SK-N-SH (cell line): ENCODE measurements at regions not wholly inside any gene's neighbourhood (a gene's known extent, or its start where the extent isn't known, plus 50 kb on each side); places are given as distances from the start of the nearest gene placed in this dataset.
A peak's percentile ranks its signal among the peaks of the same experiment; 100 is the strongest.

ENCODE experiments used
- CTCF ChIA-PET: fragments of 300-600, 350-600 bp; formaldehyde crosslinking; extraction: SDS; loops from one replicate; lab custom pipeline; 2021; lab: Yijun Ruan, JAX
- POLR2A ChIA-PET: fragments of 350-600 bp; sonication (Branson Sonifier 250); formaldehyde crosslinking; extraction: SDS; loops from one replicate; lab custom pipeline; 2020; ENCODE audit warnings: antibody characterized with exemption, inconsistent platforms; lab: Yijun Ruan, JAX
- DNase-seq: peaks from one replicate; pipeline ENCODE4 v3.0.0; 2012
- H2AFZ ChIP-seq: fragments of 200-600 bp; sonication (generic); 2 replicates; pipeline ENCODE4 v1.8.1; 2016; ENCODE audit warnings: antibody characterized with exemption, mild to moderate bottlenecking, low read depth
- H3F3A ChIP-seq: fragments of 200-600 bp; sonication (generic); replicated peaks from 2 replicates; pipeline ENCODE3; 2016; ENCODE audit warnings: antibody characterized with exemption, mild to moderate bottlenecking; ENCODE audit not compliant: insufficient read depth
- H3K27ac ChIP-seq, 2 experiments: fragments of 200-500 bp in 1 of 2; fragments of 200-600 bp in 1 of 2; sonication (Bioruptor generic) in 1 of 2; sonication (generic), shearing (Covaris generic) in 1 of 2; 2 replicates each; pipeline versions ENCODE4 v1.5.1 to v1.6.1; 2014 to 2016; ENCODE audit warnings: low read depth in 2 of 2, inconsistent platforms in 1 of 2, low read length in 1 of 2, mild to moderate bottlenecking in 1 of 2, mixed read lengths in 1 of 2
- H3K27me3 ChIP-seq: fragments of 200-600 bp; sonication (generic), shearing (Covaris generic); 2 replicates; pipeline ENCODE4 v1.6.1; 2016; ENCODE audit warnings: mixed run types; ENCODE audit not compliant: insufficient read depth
- H3K36me3 ChIP-seq, 2 experiments: fragments of 200-500 bp in 1 of 2; fragments of 200-600 bp in 1 of 2; sonication (Bioruptor generic) in 1 of 2; sonication (generic) in 1 of 2; replicated peaks in 1 of 2; 2 replicates each; pipeline versions ENCODE3 to v1.5.1; 2014 to 2016; ENCODE audit warnings: low read length in 1 of 2, mild to moderate bottlenecking in 1 of 2; ENCODE audit not compliant: insufficient read depth in 2 of 2, control insufficient read depth in 1 of 2
- H3K4me1 ChIP-seq, 2 experiments: fragments of 200-500 bp in 1 of 2; fragments of 200-600 bp in 1 of 2; sonication (Bioruptor generic) in 1 of 2; sonication (generic), shearing (Covaris generic) in 1 of 2; 2 replicates each; pipeline versions ENCODE4 v1.5.1 to v1.6.1; 2014 to 2016; ENCODE audit warnings: low read depth in 1 of 2, low read length in 1 of 2, mixed run types in 1 of 2; ENCODE audit not compliant: insufficient read depth in 2 of 2, control insufficient read depth in 1 of 2
- H3K4me2 ChIP-seq: fragments of 200-600 bp; sonication (generic), shearing (Covaris generic); 2 replicates; pipeline ENCODE4 v1.6.1; 2017; ENCODE audit warnings: mixed run types
- H3K4me3 ChIP-seq, 2 experiments: fragments of 200-500 bp in 1 of 2; fragments of 200-600 bp in 1 of 2; sonication (Bioruptor generic) in 1 of 2; sonication (generic), shearing (Covaris generic) in 1 of 2; 2 replicates each; pipeline versions ENCODE4 v1.5.1 to v1.8.1; 2014 to 2016; ENCODE audit warnings: low read depth in 2 of 2, inconsistent platforms in 1 of 2, low read length in 1 of 2, mild to moderate bottlenecking in 1 of 2, mixed read lengths in 1 of 2, moderate library complexity in 1 of 2
- H3K79me2 ChIP-seq: fragments of 200-600 bp; sonication (generic); 2 replicates; pipeline ENCODE4 v1.8.1; 2017; ENCODE audit warnings: mild to moderate bottlenecking; ENCODE audit not compliant: insufficient read depth
- H3K9ac ChIP-seq: fragments of 200-600 bp; sonication (generic); 2 replicates; pipeline ENCODE4 v1.6.1; 2017; ENCODE audit warnings: mixed run types
- H3K9me2 ChIP-seq: fragments of 200-600 bp; sonication (generic); 2 replicates; pipeline ENCODE4 v1.6.1; 2017; ENCODE audit warnings: mixed run types
- H3K9me3 ChIP-seq: fragments of 200-600 bp; sonication (generic); 2 replicates; pipeline ENCODE4 v1.6.1; 2017; ENCODE audit warnings: mixed run types, mild to moderate bottlenecking, moderate library complexity
- H4K20me1 ChIP-seq: fragments of 200-600 bp; sonication (generic); 2 replicates; pipeline ENCODE4 v1.6.1; 2017; ENCODE audit warnings: mild to moderate bottlenecking, mixed run types; ENCODE audit not compliant: insufficient read depth
- CHD2 ChIP-seq: fragments of 150-350 bp; IDR thresholded peaks from 2 replicates; pipeline ENCODE4 v1.6.1; 2018; ENCODE audit warnings: low read length; ENCODE audit not compliant: partially characterized antibody
- EP300 ChIP-seq, 2 experiments: IDR thresholded peaks; 2 replicates each; pipeline versions ENCODE4 v1.4.0 to v1.6.1; 2012; ENCODE audit warnings: borderline replicate concordance in 1 of 2, low read depth in 1 of 2, low read length in 1 of 2
- EZH2phosphoT487 ChIP-seq: fragments of 200-600 bp; sonication (generic); IDR thresholded peaks from 2 replicates; pipeline ENCODE4 v1.6.1; 2017; ENCODE audit warnings: low read depth, mixed run types, mild to moderate bottlenecking, antibody characterized with exemption, moderate library complexity, borderline replicate concordance
- FOXJ3 ChIP-seq: sonication (generic); formaldehyde crosslinking; IDR thresholded peaks from 2 replicates; pipeline ENCODE4 v1.5.1; 2020; ENCODE audit warnings: mild to moderate bottlenecking, missing genetic modification reagents
- FOXM1 ChIP-seq: IDR thresholded peaks from 2 replicates; pipeline ENCODE4 v1.4.0; 2012; ENCODE audit warnings: low read depth, mild to moderate bottlenecking
- GATA2 ChIP-seq: sonication (generic); formaldehyde crosslinking; IDR thresholded peaks from 2 replicates; pipeline ENCODE4 v1.5.0; 2020; ENCODE audit warnings: mild to moderate bottlenecking, missing genetic modification reagents
- MAX ChIP-seq: IDR thresholded peaks from 2 replicates; pipeline ENCODE4 v1.4.0; 2012; ENCODE audit warnings: low read depth
- NRF1 ChIP-seq: IDR thresholded peaks from 2 replicates; pipeline ENCODE4 v1.6.1; 2012; ENCODE audit warnings: low read depth, mild to moderate bottlenecking, low read length
- POLR2AphosphoS5 ChIP-seq: IDR thresholded peaks from 2 replicates; pipeline ENCODE4 v1.6.1; 2012; ENCODE audit warnings: low read depth, low read length
- RCOR1 ChIP-seq: fragments of 150-350 bp; IDR thresholded peaks from 2 replicates; pipeline ENCODE4 v1.6.1; 2017; ENCODE audit warnings: antibody characterized with exemption, low read length
- RFX5 ChIP-seq: IDR thresholded peaks from 2 replicates; pipeline ENCODE4 v1.6.1; 2012; ENCODE audit warnings: mild to moderate bottlenecking, improper control_type of control experiment, low read length
- RXRA ChIP-seq: IDR thresholded peaks from 2 replicates; pipeline ENCODE4 v1.4.0; 2012; ENCODE audit warnings: low read depth, mild to moderate bottlenecking, borderline replicate concordance
- TCF12 ChIP-seq: IDR thresholded peaks from 2 replicates; pipeline ENCODE4 v1.4.0; 2012
- TEAD4 ChIP-seq: IDR thresholded peaks from 2 replicates; pipeline ENCODE4 v1.4.0; 2012; ENCODE audit warnings: mild to moderate bottlenecking, borderline replicate concordance; ENCODE audit not compliant: insufficient read depth
- YY1 ChIP-seq: IDR thresholded peaks from 2 replicates; pipeline ENCODE4 v1.4.0; 2012; ENCODE audit warnings: low read depth, mild to moderate bottlenecking
- ZBTB33 ChIP-seq: IDR thresholded peaks from 2 replicates; pipeline ENCODE4 v1.4.0; 2012; ENCODE audit warnings: low read depth, borderline replicate concordance
- WGBS: methylation state at CpG from one replicate; pipeline ENCODE4 v1.1.6; 2017; ENCODE audit warnings: low lambda C conversion rate; 5-methylcytosine and 5-hydroxymethylcytosine counted together
- TF ChIP-seq, protein P1 (sequence below): IDR thresholded peaks from 2 replicates; pipeline ENCODE4; 2012
- TF ChIP-seq, protein P2 (sequence below): fragments of 150-350 bp; IDR thresholded peaks from 2 replicates; pipeline ENCODE4 v1.6.1; 2016; ENCODE audit warnings: mild to moderate bottlenecking, low read depth, low read length

GRCh38 chr2:43158259-43158880, 68.0 kb downstream of the ZFP36L2 start:
- peak overlapping the region; percentile 26; the same call in 1 of the 2 replicates for H3K9ac ChIP-seq
- no peak for DNase-seq
- H4K20me1 ChIP-seq: no peaks in the 10 kb centered on the region
- no peaks in the 10 kb centered on the region for H3K79me2 ChIP-seq
- H3K4me2 ChIP-seq: peak overlapping the region; percentile 49
- H3K4me3 ChIP-seq: no peak overlapping the region
- H3K36me3 ChIP-seq: no peaks in the 10 kb centered on the region
- TF ChIP-seq RFX5 (no peak), NRF1 (no peak), RXRA (no peak), CHD2 (no peak), MAX (no peak), POLR2AphosphoS5 (no peak), TEAD4 (no peak), FOXJ3 (CRISPR knock-in tag) (no peak), YY1 (no peak), FOXM1 (no peak), ZBTB33 (no peak), EP300 (IDR thresholded peaks at IDR 0.05; ENCODE audit: borderline replicate concordance in 1 of 2, low read depth in 1 of 2, low read length in 1 of 2) (no peak; a peak in 1 of 4 replicates), EZH2phosphoT487 (no peak), GATA2 (CRISPR knock-in tag) (no peak), RCOR1 (no peak), TCF12 (no peak)
- TF ChIP-seq, protein P1, sequence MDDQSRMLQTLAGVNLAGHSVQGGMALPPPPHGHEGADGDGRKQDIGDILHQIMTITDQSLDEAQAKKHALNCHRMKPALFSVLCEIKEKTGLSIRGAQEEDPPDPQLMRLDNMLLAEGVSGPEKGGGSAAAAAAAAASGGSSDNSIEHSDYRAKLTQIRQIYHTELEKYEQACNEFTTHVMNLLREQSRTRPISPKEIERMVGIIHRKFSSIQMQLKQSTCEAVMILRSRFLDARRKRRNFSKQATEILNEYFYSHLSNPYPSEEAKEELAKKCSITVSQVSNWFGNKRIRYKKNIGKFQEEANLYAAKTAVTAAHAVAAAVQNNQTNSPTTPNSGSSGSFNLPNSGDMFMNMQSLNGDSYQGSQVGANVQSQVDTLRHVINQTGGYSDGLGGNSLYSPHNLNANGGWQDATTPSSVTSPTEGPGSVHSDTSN: no peak; the same call in 1 of the 2 replicates
- TF ChIP-seq, protein P2, sequence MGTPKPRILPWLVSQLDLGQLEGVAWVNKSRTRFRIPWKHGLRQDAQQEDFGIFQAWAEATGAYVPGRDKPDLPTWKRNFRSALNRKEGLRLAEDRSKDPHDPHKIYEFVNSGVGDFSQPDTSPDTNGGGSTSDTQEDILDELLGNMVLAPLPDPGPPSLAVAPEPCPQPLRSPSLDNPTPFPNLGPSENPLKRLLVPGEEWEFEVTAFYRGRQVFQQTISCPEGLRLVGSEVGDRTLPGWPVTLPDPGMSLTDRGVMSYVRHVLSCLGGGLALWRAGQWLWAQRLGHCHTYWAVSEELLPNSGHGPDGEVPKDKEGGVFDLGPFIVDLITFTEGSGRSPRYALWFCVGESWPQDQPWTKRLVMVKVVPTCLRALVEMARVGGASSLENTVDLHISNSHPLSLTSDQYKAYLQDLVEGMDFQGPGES: no peak
- TF ChIP-seq, all 33 proteins: peak for 0
- peak overlapping the region in 1 of 2 experiments; percentile 58; a peak in 2 of 4 replicates for H3K27ac ChIP-seq
- H3K9me2 ChIP-seq: no peaks in the 10 kb centered on the region
- H3K9me3 ChIP-seq: no peaks in the 10 kb centered on the region
- WGBS: 57% methylated on average over 11 of the region's 11 CpGs
- H3K4me1 ChIP-seq: peaks cover 8 to 12% of the 10 kb centered on the region in 2 experiments; a peak in 2 of 4 replicates
- H2AFZ ChIP-seq: peak overlapping the region; percentile 72
- POLR2A ChIA-PET: no interaction called here
- no peaks in the 10 kb centered on the region for H3F3A ChIP-seq
- H3K27me3 ChIP-seq: no peaks in the 10 kb centered on the region
- CTCF ChIA-PET: interaction anchor here (1.0 kb wide), 1 partner anchor 418 kb away, joined by 3 read pairs; no protein-coding TSS in a partner anchor
